HL-60 (cell line): ENCODE measurements at regions not wholly inside any gene's neighbourhood (a gene's known extent, or its start where the extent isn't known, plus 50 kb on each side); places are given as distances from the start of the nearest gene placed in this dataset.

ENCODE experiments used
- CTCF ChIP-seq: IDR thresholded peaks from one replicate; pipeline ENCODE4 v1.5.1; 2011; ENCODE audit warnings: low read length, control low read depth, inconsistent platforms; ENCODE audit not compliant: insufficient read depth
- POLR2AphosphoS5 ChIP-seq: IDR thresholded peaks from 2 replicates; pipeline ENCODE4 v1.6.1; 2012; ENCODE audit warnings: low read depth

GRCh38 chr9:79221084-79221483, 350.7 kb upstream of the TLE4 start:
- TF ChIP-seq CTCF (no peak), POLR2AphosphoS5 (no peak)
